Right lobe of liver (tissue), 4 donors: ENCODE measurements at regions not wholly inside any gene's neighbourhood (a gene's known extent, or its start where the extent isn't known, plus 50 kb on each side); places are given as distances from the start of the nearest gene placed in this dataset.

Experiments used
- CTCF ChIP-seq, 4 donors: fragments of 200-600 bp in 3 of 4; fragments of 450-650 bp in 1 of 4; IDR thresholded peaks; one replicate each; pipeline versions ENCODE4 v1.5.1 to v1.8.0; 2016 to 2022; ENCODE audit warnings: antibody characterized with exemption in 4 of 4, mild to moderate bottlenecking in 2 of 4
- POLR2A ChIP-seq: fragments of 450-650 bp; IDR thresholded peaks from one replicate; pipeline ENCODE4 v1.6.1; 2017; ENCODE audit warnings: antibody characterized with exemption, mild to moderate bottlenecking
- donor health status: DM: no; HTN: no; CAD: no.
- donor health status: DM: no; HTN: no; CAD: no.
- donor health status: DM: no; HTN: yes; CAD: no.

GRCh38 chr18:56509656-56510055 lies 128.7 kb downstream of the TXNL1 start:
- TF ChIP-seq CTCF (IDR thresholded peaks at IDR 0.05) (no peak), POLR2A (no peak)
